PC-9 (cell line): ENCODE measurements at regions not wholly inside any gene's neighbourhood (a gene's known extent, or its start where the extent isn't known, plus 50 kb on each side); places are given as distances from the start of the nearest gene placed in this dataset.
A peak's percentile ranks its signal among the peaks of the same experiment; 100 is the strongest.

Source experiments
- BruUV-seq: library from RNA; stranded (reverse); fragments of 400-500 nt; replicated peaks from 2 replicates; lab custom pipeline; 2021; lab: Mats Ljungman, UMichigan
- CTCF ChIA-PET: fragments of 300-600 bp; sonication (Branson Sonifier 250); formaldehyde crosslinking; loops from one replicate; lab custom pipeline; 2022; ENCODE audit warnings: antibody characterized with exemption; lab: Charles Lee
- POLR2A ChIA-PET: fragments of 300-600 bp; sonication (Branson Sonifier 250); formaldehyde crosslinking; loops from one replicate; lab custom pipeline; 2022; ENCODE audit warnings: antibody characterized with exemption; ENCODE audit not compliant: unreplicated experiment; lab: Charles Lee
- DNase-seq, 2 experiments: peaks; one replicate each; pipeline versions ENCODE4 v3.0.0 to v3.0.0-alpha.2; 2015 to 2022; ENCODE audit warnings: mixed read lengths in 1 of 2
- H2AFZ ChIP-seq: fragments of 200-600 bp; sonication (generic); 2 replicates; pipeline ENCODE4 v1.8.1; 2017; ENCODE audit warnings: antibody characterized with exemption
- H3F3A ChIP-seq: fragments of 200-600 bp; sonication (generic); 2 replicates; pipeline ENCODE4 v1.8.1; 2017; ENCODE audit warnings: antibody characterized with exemption, mild to moderate bottlenecking, low read depth; ENCODE audit not compliant: insufficient read depth
- H3K27ac ChIP-seq: fragments of 200-600 bp; sonication (generic); 2 replicates; pipeline ENCODE4 v1.6.1; 2016; ENCODE audit warnings: mixed run types
- H3K27me3 ChIP-seq: fragments of 200-600 bp; sonication (generic); 2 replicates; pipeline ENCODE4 v1.6.1; 2016; ENCODE audit warnings: low read depth, mixed run types; ENCODE audit not compliant: insufficient read depth
- H3K36me3 ChIP-seq: fragments of 200-600 bp; sonication (generic); 2 replicates; pipeline ENCODE4 v1.6.1; 2016; ENCODE audit warnings: low read depth, mixed run types
- H3K4me1 ChIP-seq: fragments of 200-600 bp; sonication (generic); replicated peaks from 2 replicates; pipeline ENCODE4 v1.6.1; 2016; ENCODE audit warnings: mixed run types; ENCODE audit not compliant: insufficient read depth
- H3K4me2 ChIP-seq: fragments of 200-600 bp; sonication (generic); 2 replicates; pipeline ENCODE4 v1.6.1; 2017; ENCODE audit warnings: mixed run types
- H3K4me3 ChIP-seq: fragments of 200-600 bp; sonication (generic); 2 replicates; pipeline ENCODE4 v1.6.1; 2016; ENCODE audit warnings: mixed run types
- H3K79me2 ChIP-seq: fragments of 200-600 bp; sonication (generic); 2 replicates; pipeline ENCODE4 v1.6.1; 2017; ENCODE audit warnings: low read depth, mixed run types
- H3K9me2 ChIP-seq: fragments of 200-600 bp; sonication (generic); 2 replicates; pipeline ENCODE4 v1.8.1; 2017; ENCODE audit warnings: mild to moderate bottlenecking; ENCODE audit not compliant: insufficient read depth
- H3K9me3 ChIP-seq: fragments of 200-600 bp; sonication (generic); 2 replicates; pipeline ENCODE4 v1.8.1; 2016; ENCODE audit warnings: low read depth; ENCODE audit not compliant: insufficient read depth
- H4K20me1 ChIP-seq: fragments of 200-600 bp; sonication (generic); 2 replicates; pipeline ENCODE4 v1.8.1; 2017; ENCODE audit not compliant: insufficient read depth
- EZH2 ChIP-seq: fragments of 200-600 bp; sonication (generic); IDR thresholded peaks from 2 replicates; pipeline ENCODE4 v1.8.0; 2017; ENCODE audit warnings: antibody characterized with exemption, low read depth
- intact Hi-C: fragments of 100-400 bp; cut with micrococcal nuclease; formaldehyde crosslinking; loops from one replicate; pipeline ENCODE4 v1.10.0; 2022; ENCODE audit not compliant: unreplicated experiment
- TF ChIP-seq, protein P1 (sequence below): fragments of 200-600 bp; sonication (generic); conservative IDR thresholded peaks from 2 replicates; pipeline ENCODE4 v1.6.1; 2017; ENCODE audit warnings: mixed run types, antibody characterized with exemption, mild to moderate bottlenecking, moderate library complexity

- Histone ChIP-seq H3K4me2 (no peak overlapping the region), H4K20me1 (no peaks in the 10 kb centered on the region), H3K4me1 (no peaks in the 10 kb centered on the region), H3K9me3 (no peaks in the 10 kb centered on the region), H3K9me2 (no peaks in the 10 kb centered on the region), H3K27me3 (no peaks in the 10 kb centered on the region), H3K4me3 (no peak overlapping the region), H3K27ac (no peak overlapping the region), H3F3A (no peaks in the 10 kb centered on the region), H2AFZ (no peak overlapping the region), H3K36me3 (0 out of 2 replicates have a peak, but pooled peaks cover 5% of the 10 kb centered on the region), H3K79me2 (no peaks in the 10 kb centered on the region)
- POLR2A ChIA-PET = no interaction called here
- BruUV-seq = no TSS peak
- intact Hi-C loops = no loop called here
- DNase-seq = no peak
- no peak for TF ChIP-seq EZH2
- TF ChIP-seq, protein P1, sequence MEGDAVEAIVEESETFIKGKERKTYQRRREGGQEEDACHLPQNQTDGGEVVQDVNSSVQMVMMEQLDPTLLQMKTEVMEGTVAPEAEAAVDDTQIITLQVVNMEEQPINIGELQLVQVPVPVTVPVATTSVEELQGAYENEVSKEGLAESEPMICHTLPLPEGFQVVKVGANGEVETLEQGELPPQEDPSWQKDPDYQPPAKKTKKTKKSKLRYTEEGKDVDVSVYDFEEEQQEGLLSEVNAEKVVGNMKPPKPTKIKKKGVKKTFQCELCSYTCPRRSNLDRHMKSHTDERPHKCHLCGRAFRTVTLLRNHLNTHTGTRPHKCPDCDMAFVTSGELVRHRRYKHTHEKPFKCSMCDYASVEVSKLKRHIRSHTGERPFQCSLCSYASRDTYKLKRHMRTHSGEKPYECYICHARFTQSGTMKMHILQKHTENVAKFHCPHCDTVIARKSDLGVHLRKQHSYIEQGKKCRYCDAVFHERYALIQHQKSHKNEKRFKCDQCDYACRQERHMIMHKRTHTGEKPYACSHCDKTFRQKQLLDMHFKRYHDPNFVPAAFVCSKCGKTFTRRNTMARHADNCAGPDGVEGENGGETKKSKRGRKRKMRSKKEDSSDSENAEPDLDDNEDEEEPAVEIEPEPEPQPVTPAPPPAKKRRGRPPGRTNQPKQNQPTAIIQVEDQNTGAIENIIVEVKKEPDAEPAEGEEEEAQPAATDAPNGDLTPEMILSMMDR = no peak
- CTCF ChIA-PET = no interaction called here
These were observed 261.7 kb downstream of the SAMD5 start for GRCh38 chr6:147770221-147770620.

- no peak for DNase-seq
- Histone ChIP-seq H3K27ac (no peak overlapping the region), H2AFZ (no peak overlapping the region), H3K9me2 (no peaks in the 10 kb centered on the region), H3K27me3 (no peaks in the 10 kb centered on the region), H3K4me3 (no peak overlapping the region), H3K4me1 (no peaks in the 10 kb centered on the region), H3K9me3 (no peaks in the 10 kb centered on the region), H3K79me2 (no peaks in the 10 kb centered on the region), H3F3A (no peaks in the 10 kb centered on the region), H3K36me3 (no peaks in the 10 kb centered on the region), H3K4me2 (no peak overlapping the region), H4K20me1 (no peaks in the 10 kb centered on the region)
- intact Hi-C loops = no loop called here
- ChIA-PET POLR2A (no interaction called here), CTCF (no interaction called here)
- TF ChIP-seq, protein P1 = no peak
- no peak for TF ChIP-seq EZH2
- no TSS peak for BruUV-seq
These were observed 264.2 kb downstream of the SAMD5 start for GRCh38 chr6:147772724-147773123.

- no peaks in the 10 kb centered on the region for H3K9me2 ChIP-seq
- no peak overlapping the region for H2AFZ ChIP-seq
- POLR2A ChIA-PET = no interaction called here
- no peak overlapping the region for H3K27ac ChIP-seq
- CTCF ChIA-PET = no interaction called here
- H3K79me2 ChIP-seq = no peaks in the 10 kb centered on the region
- BruUV-seq = no TSS peak
- H3K4me3 ChIP-seq = no peak overlapping the region
- TF ChIP-seq EZH2 = no peak
- TF ChIP-seq, protein P1 = peak; percentile 33; the same call in 1 of the 2 replicates
- no peaks in the 10 kb centered on the region for H3F3A ChIP-seq
- H3K27me3 ChIP-seq = no peaks in the 10 kb centered on the region
- H3K4me1 ChIP-seq = no peaks in the 10 kb centered on the region
- H3K4me2 ChIP-seq = no peak overlapping the region
- no peaks in the 10 kb centered on the region for H3K9me3 ChIP-seq
- intact Hi-C loops = no loop called here
- H3K36me3 ChIP-seq = no peaks in the 10 kb centered on the region
- H4K20me1 ChIP-seq = no peaks in the 10 kb centered on the region
- DNase-seq = no peak
These were observed 266.4 kb downstream of the SAMD5 start for GRCh38 chr6:147774856-147775255.
